NT2/D1 (cell line): ENCODE measurements at regions not wholly inside any gene's neighbourhood (a gene's known extent, or its start where the extent isn't known, plus 50 kb on each side); places are given as distances from the start of the nearest gene placed in this dataset.

Source experiments
- YY1 ChIP-seq: IDR thresholded peaks from 2 replicates; pipeline ENCODE4 v1.6.1; 2011; ENCODE audit not compliant: insufficient read length, insufficient read depth
- ZNF274 ChIP-seq: IDR thresholded peaks from 2 replicates; pipeline ENCODE4 v1.6.1; 2011; ENCODE audit warnings: mild to moderate bottlenecking, low read depth, low read length

GRCh38 chr6:165735065-165735464 lies 72.0 kb upstream of the PDE10A start:
- no peak for TF ChIP-seq ZNF274
- no peak for TF ChIP-seq YY1
